ENCODE measurements at regions not wholly inside any gene's neighbourhood (a gene's known extent, or its start where the extent isn't known, plus 50 kb on each side); places are given as distances from the start of the nearest gene placed in this dataset.
"Not testable (repeated sequence)": the region's sequence is repeated elsewhere in the genome, so short reads cannot be mapped to it uniquely, and the experiment has no call there.

- not testable (repeated sequence) for TF ChIP-seq CTCF (IDR thresholded peaks at IDR 0.05); EP300 (IDR thresholded peaks at IDR 0.05; ENCODE audit: borderline replicate concordance in 1 of 2, low read depth in 1 of 2, low read length in 1 of 2); TAF1 (IDR thresholded peaks at IDR 0.05; ENCODE audit: borderline replicate concordance, low read depth, low read length); RAD21 (IDR thresholded peaks at IDR 0.05; ENCODE audit: low read length); NFIC (IDR thresholded peaks at IDR 0.05; ENCODE audit: borderline replicate concordance); USF1 (IDR thresholded peaks at IDR 0.05; ENCODE audit: borderline replicate concordance, low read depth); YY1 (IDR thresholded peaks at IDR 0.05; ENCODE audit: low read depth); POLR2AphosphoS5 (IDR thresholded peaks at IDR 0.05; ENCODE audit: low read depth, low read length); ELF1 (IDR thresholded peaks at IDR 0.05); FOXJ3 (CRISPR knock-in tag; IDR thresholded peaks at IDR 0.05); JUND (IDR thresholded peaks at IDR 0.05)
These were observed 188.9 kb downstream of the NNT start for GRCh38 chr5:43791880-43792279.

All from SK-N-SH (cell line).